Adipocyte (in vitro differentiated cells): ENCODE measurements at regions not wholly inside any gene's neighbourhood (a gene's known extent, or its start where the extent isn't known, plus 50 kb on each side); places are given as distances from the start of the nearest gene placed in this dataset.
"Not testable (repeated sequence)": the region's sequence is repeated elsewhere in the genome, so short reads cannot be mapped to it uniquely, and the experiment has no call there.

Source experiments
- DNase-seq: peaks from one replicate; pipeline ENCODE4 v3.0.0-alpha.2; 2015; ENCODE audit warnings: low read depth
- H3K27me3 ChIP-seq: replicated peaks from 2 replicates; pipeline ENCODE4 v1.7.0; 2013; ENCODE audit warnings: mild to moderate bottlenecking, low read length, moderate library complexity; ENCODE audit not compliant: control insufficient read depth, insufficient read depth
- H3K36me3 ChIP-seq: 2 replicates; pipeline ENCODE4 v1.7.0; 2013; ENCODE audit warnings: low read length, mild to moderate bottlenecking, moderate library complexity; ENCODE audit not compliant: control insufficient read depth, insufficient read depth, severe bottlenecking
- H3K4me1 ChIP-seq: 2 replicates; pipeline ENCODE4 v1.7.0; 2013; ENCODE audit warnings: mild to moderate bottlenecking, low read length, moderate library complexity; ENCODE audit not compliant: control insufficient read depth, insufficient read depth
- H3K4me3 ChIP-seq: 2 replicates; pipeline ENCODE4 v1.7.0; 2013; ENCODE audit warnings: mild to moderate bottlenecking, low read length, moderate library complexity
- H3K9ac ChIP-seq: 2 replicates; pipeline ENCODE4 v1.7.0; 2013; ENCODE audit warnings: mild to moderate bottlenecking, low read length, moderate library complexity
- H3K9me3 ChIP-seq: 2 replicates; pipeline ENCODE4 v1.7.0; 2013; ENCODE audit warnings: mild to moderate bottlenecking, low read length, moderate library complexity; ENCODE audit not compliant: control insufficient read depth

DNA sequence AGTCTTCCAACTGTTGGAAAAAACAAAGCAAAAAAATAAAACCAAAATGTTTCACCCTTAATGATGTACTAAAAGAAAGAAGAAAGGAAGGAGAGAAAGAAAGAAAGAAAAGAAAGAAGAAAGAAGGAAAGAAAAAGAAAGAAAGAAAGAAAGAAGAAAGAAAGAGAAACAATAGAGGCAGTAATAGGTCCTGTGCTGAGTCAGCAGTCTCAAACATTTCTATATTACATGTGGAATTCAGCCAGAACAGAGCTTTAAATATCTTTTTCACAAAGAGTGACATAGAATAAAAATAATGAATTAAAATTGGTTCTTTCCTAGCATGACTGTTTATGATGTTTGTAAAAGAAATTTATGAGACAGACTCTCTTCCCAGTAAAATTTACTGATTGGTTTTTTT is 1135.3 kb upstream of the CDH8 start:
- H3K4me1 ChIP-seq, result no peaks in the 10 kb centered on the region
- H3K36me3 ChIP-seq, result no peaks in the 10 kb centered on the region
- no peaks in the 10 kb centered on the region for H3K27me3 ChIP-seq
- H3K9ac ChIP-seq, result no peak overlapping the region
- no peak overlapping the region for H3K4me3 ChIP-seq
- no peak for DNase-seq
- peaks cover 5% of the 10 kb centered on the region for H3K9me3 ChIP-seq

GRCh38 chr16:63169100-63169499 is 1132.9 kb upstream of the CDH8 start:
- Histone ChIP-seq H3K36me3 (no peaks in the 10 kb centered on the region), H3K4me1 (no peaks in the 10 kb centered on the region), H3K9me3 (peaks cover 5% of the 10 kb centered on the region), H3K4me3 (no peak overlapping the region), H3K27me3 (no peaks in the 10 kb centered on the region), H3K9ac (no peak overlapping the region)
- no peak for DNase-seq

- H3K9me3 ChIP-seq, result no peaks in the 10 kb centered on the region
- H3K27me3 ChIP-seq, result no peaks in the 10 kb centered on the region
- H3K9ac ChIP-seq, result no peak overlapping the region
- no peaks in the 10 kb centered on the region for H3K36me3 ChIP-seq
- no peaks in the 10 kb centered on the region for H3K4me1 ChIP-seq
- no peak overlapping the region for H3K4me3 ChIP-seq
- no peak for DNase-seq
Observed at GRCh38 chr16:63157818-63158217, 1121.6 kb upstream of the CDH8 start.

- Histone ChIP-seq H3K4me1 (no peaks in the 10 kb centered on the region), H3K9ac (no peak overlapping the region), H3K27me3 (no peaks in the 10 kb centered on the region), H3K36me3 (no peaks in the 10 kb centered on the region), H3K9me3 (peaks cover 4% of the 10 kb centered on the region), H3K4me3 (no peak overlapping the region)
- no peak for DNase-seq
Observed at GRCh38 chr16:63146251-63146650, 1110.0 kb upstream of the CDH8 start.

- peaks cover 4% of the 10 kb centered on the region for H3K9me3 ChIP-seq
- H3K9ac ChIP-seq, result no peak overlapping the region
- no peak overlapping the region for H3K4me3 ChIP-seq
- H3K4me1 ChIP-seq, result no peaks in the 10 kb centered on the region
- H3K27me3 ChIP-seq, result no peaks in the 10 kb centered on the region
- no peak for DNase-seq
- no peaks in the 10 kb centered on the region for H3K36me3 ChIP-seq
Observed at GRCh38 chr16:63145411-63145810, 1109.2 kb upstream of the CDH8 start.

- Histone ChIP-seq H3K36me3 (no peaks in the 10 kb centered on the region), H3K9ac (no peak overlapping the region), H3K4me1 (no peaks in the 10 kb centered on the region), H3K4me3 (no peak overlapping the region), H3K9me3 (no peaks in the 10 kb centered on the region), H3K27me3 (no peaks in the 10 kb centered on the region)
- DNase-seq, result no peak
Observed at GRCh38 chr16:63135069-63135468, 1098.8 kb upstream of the CDH8 start.

DNA sequence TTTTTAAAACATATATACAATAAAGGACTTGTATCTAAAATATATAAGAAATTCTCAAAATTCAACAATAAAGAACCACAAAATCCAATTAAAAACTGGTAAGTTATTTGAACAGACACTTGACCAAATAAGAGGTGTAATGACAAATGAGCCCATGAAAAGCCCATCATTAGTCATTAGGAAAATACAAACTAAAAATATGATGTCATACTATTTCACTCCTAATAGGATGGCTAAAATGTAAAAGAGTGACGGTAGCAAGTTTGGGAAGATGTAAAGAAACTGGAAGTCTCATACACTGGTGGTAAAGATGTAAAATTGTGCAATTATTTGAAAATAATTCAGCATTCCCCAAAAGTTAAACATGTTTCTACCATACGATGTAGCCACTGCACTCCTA is 1095.3 kb upstream of the CDH8 start:
- H3K4me3 ChIP-seq, result no peak overlapping the region

GRCh38 chr16:63130942-63131341 is 1094.7 kb upstream of the CDH8 start:
- Histone ChIP-seq H3K36me3 (no peaks in the 10 kb centered on the region), H3K4me1 (no peaks in the 10 kb centered on the region), H3K27me3 (no peaks in the 10 kb centered on the region), H3K9ac (no peak overlapping the region), H3K4me3 (no peak overlapping the region), H3K9me3 (no peaks in the 10 kb centered on the region)
- no peak for DNase-seq

More for the DNA sequence above, 1095.3 kb upstream of the CDH8 start:
- no peaks in the 10 kb centered on the region for H3K9me3 ChIP-seq
- DNase-seq, result no peak
- no peak overlapping the region for H3K9ac ChIP-seq
- H3K27me3 ChIP-seq, result no peaks in the 10 kb centered on the region
- H3K36me3 ChIP-seq, result no peaks in the 10 kb centered on the region
- H3K4me1 ChIP-seq, result no peaks in the 10 kb centered on the region

GRCh38 chr16:63129411-63130125 is 1093.3 kb upstream of the CDH8 start:
- H3K4me1 ChIP-seq, result no peaks in the 10 kb centered on the region
- H3K9me3 ChIP-seq, result no peaks in the 10 kb centered on the region
- DNase-seq, result no peak

DNA sequence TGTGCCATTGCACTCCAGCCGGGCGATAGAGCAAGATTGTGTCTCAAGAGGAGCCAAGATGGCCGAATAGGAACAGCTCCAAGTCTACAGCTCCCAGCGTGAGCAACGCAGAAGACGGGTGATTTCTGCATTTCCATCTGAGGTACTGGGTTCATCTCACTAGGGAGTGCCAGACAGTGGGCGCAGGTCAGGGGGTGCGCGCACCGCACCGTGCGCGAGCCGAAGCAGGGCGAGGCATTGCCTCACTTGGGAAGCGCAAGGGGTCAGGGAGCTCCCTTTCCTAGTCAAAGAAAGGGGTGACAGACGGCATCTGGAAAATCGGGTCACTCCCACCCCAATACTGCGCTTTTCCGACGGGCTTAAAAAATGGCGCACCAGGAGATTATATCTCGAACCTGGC is 1083.7 kb upstream of the CDH8 start:
- not testable (repeated sequence) for H3K27me3 ChIP-seq, H3K9me3 ChIP-seq, H3K9ac ChIP-seq, H3K4me1 ChIP-seq, H3K36me3 ChIP-seq, H3K4me3 ChIP-seq, DNase-seq

More at GRCh38 chr16:63129411-63130125, 1093.3 kb upstream of the CDH8 start:
- no peaks in the 10 kb centered on the region for H3K27me3 ChIP-seq
- H3K4me3 ChIP-seq, result no peak overlapping the region
- H3K36me3 ChIP-seq, result no peaks in the 10 kb centered on the region
- H3K9ac ChIP-seq, result no peak overlapping the region

DNA sequence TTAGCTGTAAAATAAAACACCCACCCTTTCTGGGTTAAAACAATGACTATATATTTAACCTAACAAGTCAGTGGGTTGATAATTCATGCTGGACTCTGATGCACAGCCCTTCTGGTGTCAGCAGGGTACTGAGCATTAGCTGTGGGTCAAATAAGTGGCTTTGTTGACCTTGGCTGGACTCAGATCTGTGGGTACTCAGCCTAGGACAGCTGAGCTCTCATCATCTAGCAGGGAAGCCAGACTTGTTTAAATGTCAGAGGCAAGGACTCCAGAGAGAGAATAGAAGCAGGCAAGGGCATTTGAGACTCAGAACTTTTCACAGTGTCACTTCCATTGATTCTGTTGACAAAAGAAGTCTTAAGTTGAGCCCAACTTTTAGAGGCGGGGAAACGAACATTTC is 1063.8 kb upstream of the CDH8 start:
- H3K9me3 ChIP-seq, result no peaks in the 10 kb centered on the region
- H3K9ac ChIP-seq, result no peak overlapping the region
- H3K4me3 ChIP-seq, result no peak overlapping the region
- no peaks in the 10 kb centered on the region for H3K27me3 ChIP-seq
- no peak for DNase-seq
- no peaks in the 10 kb centered on the region for H3K36me3 ChIP-seq
- H3K4me1 ChIP-seq, result no peaks in the 10 kb centered on the region

GRCh38 chr16:63096857-63097256 is 1060.6 kb upstream of the CDH8 start:
- no peaks in the 10 kb centered on the region for H3K4me1 ChIP-seq
- H3K9me3 ChIP-seq, result no peaks in the 10 kb centered on the region
- H3K36me3 ChIP-seq, result no peaks in the 10 kb centered on the region
- no peak overlapping the region for H3K9ac ChIP-seq
- H3K4me3 ChIP-seq, result no peak overlapping the region
- H3K27me3 ChIP-seq, result no peaks in the 10 kb centered on the region
- DNase-seq, result no peak
